ENCODE measurements at regions not wholly inside any gene's neighbourhood (a gene's known extent, or its start where the extent isn't known, plus 50 kb on each side); places are given as distances from the start of the nearest gene placed in this dataset.

DNA sequence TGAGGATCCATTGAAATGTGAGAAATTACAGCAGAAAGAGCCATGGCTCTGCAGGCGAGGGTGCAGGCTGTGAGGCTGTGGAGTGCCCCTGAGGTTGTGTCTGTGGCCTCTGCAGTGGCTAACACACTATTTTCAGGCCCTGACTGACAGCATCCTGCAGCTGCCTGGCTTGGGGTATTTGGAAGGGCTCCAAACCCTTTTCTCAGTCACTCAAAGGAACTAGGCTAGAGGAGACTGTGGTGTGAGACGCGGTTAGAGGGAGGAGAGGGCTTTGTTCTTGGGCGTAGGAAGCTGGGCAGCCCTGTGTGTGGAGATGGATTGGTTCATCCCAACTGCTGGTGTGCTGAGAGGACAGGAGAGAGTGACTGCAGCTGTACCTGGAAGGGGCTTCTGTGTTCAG lies 134.9 kb downstream of the RAMP3 start:
- Histone ChIP-seq H3K27me3 (ENCODE audit: insufficient read depth, low read length, poor library complexity, severe bottlenecking) (no peaks in the 10 kb centered on the region), H3K4me2 (ENCODE audit: low read depth, low read length, poor library complexity, severe bottlenecking) (no peak overlapping the region), H3K9me3 (ENCODE audit: insufficient read depth, low read depth, low read length) (peaks cover 3% of the 10 kb centered on the region; the same call in 1 of the 2 replicates), H3K9ac (ENCODE audit: low read depth, low read length, poor library complexity, severe bottlenecking) (no peak overlapping the region), H3K4me1 (ENCODE audit: insufficient read depth, low read length, poor library complexity, severe bottlenecking) (no peaks in the 10 kb centered on the region), H3F3A (ENCODE audit: low read depth) (no peaks in the 10 kb centered on the region), H4K20me1 (ENCODE audit: insufficient read depth, low read length, poor library complexity, severe bottlenecking) (no peaks in the 10 kb centered on the region), H2AFZ (ENCODE audit: low read length) (no peak overlapping the region), H3K4me3 (ENCODE audit: low read length, poor library complexity, severe bottlenecking) (no peak overlapping the region), H3K36me3 (ENCODE audit: insufficient read depth, low read length) (no peaks in the 10 kb centered on the region), H3K79me2 (ENCODE audit: insufficient read depth, low read length) (no peaks in the 10 kb centered on the region), H3K9me2 (replicated peaks; ENCODE audit: low read depth, low read length) (no peaks in the 10 kb centered on the region)
- TF ChIP-seq EZH2phosphoT487 (IDR thresholded peaks at IDR 0.05; ENCODE audit: borderline replicate concordance), result no peak
- TF ChIP-seq, protein P1, sequence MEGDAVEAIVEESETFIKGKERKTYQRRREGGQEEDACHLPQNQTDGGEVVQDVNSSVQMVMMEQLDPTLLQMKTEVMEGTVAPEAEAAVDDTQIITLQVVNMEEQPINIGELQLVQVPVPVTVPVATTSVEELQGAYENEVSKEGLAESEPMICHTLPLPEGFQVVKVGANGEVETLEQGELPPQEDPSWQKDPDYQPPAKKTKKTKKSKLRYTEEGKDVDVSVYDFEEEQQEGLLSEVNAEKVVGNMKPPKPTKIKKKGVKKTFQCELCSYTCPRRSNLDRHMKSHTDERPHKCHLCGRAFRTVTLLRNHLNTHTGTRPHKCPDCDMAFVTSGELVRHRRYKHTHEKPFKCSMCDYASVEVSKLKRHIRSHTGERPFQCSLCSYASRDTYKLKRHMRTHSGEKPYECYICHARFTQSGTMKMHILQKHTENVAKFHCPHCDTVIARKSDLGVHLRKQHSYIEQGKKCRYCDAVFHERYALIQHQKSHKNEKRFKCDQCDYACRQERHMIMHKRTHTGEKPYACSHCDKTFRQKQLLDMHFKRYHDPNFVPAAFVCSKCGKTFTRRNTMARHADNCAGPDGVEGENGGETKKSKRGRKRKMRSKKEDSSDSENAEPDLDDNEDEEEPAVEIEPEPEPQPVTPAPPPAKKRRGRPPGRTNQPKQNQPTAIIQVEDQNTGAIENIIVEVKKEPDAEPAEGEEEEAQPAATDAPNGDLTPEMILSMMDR (conservative IDR thresholded peaks at IDR 0.05; ENCODE audit: low read length), result no peak

DNA sequence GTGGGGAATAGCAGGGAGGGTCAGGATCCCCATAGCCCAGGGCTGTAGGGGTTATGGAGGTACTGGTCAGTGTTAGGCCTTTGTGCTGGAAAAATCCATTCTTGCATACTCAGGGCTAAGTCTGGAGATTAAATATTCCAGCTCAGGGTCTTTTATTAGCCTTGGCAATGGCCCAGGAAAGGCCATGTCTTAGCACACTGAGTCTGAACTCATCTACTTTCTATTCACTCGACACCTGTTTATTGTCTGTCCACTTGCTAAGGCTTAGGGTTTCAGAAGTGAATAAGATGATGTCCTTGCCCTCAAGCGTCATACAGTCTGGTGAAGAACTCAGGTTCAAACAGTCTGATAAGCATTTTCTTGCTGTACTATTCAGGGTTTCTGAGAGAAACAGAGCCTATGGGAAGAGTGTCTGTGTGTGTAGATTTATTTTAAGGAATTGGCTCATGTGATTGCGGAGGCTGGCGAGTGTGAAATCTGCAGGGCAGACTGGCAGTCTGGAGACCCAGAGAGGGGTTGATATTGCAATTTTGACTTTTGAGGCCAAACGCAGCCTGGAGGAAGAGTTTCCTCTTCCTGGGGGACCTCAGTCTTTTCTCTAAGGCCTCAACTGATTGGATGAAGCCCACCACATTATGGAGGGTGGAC lies 135.8 kb downstream of the RAMP3 start:
- Histone ChIP-seq H3K9me3 (ENCODE audit: insufficient read depth, low read depth, low read length) (no peaks in the 10 kb centered on the region), H2AFZ (ENCODE audit: low read length) (no peak overlapping the region), H3K79me2 (ENCODE audit: insufficient read depth, low read length) (no peaks in the 10 kb centered on the region), H3K36me3 (ENCODE audit: insufficient read depth, low read length) (no peaks in the 10 kb centered on the region), H3K9ac (ENCODE audit: low read depth, low read length, poor library complexity, severe bottlenecking) (no peak overlapping the region), H3K27me3 (ENCODE audit: insufficient read depth, low read length, poor library complexity, severe bottlenecking) (no peaks in the 10 kb centered on the region), H3K4me3 (ENCODE audit: low read length, poor library complexity, severe bottlenecking) (no peak overlapping the region), H3K4me2 (ENCODE audit: low read depth, low read length, poor library complexity, severe bottlenecking) (no peak overlapping the region), H3K9me2 (replicated peaks; ENCODE audit: low read depth, low read length) (no peaks in the 10 kb centered on the region), H3F3A (ENCODE audit: low read depth) (no peaks in the 10 kb centered on the region), H4K20me1 (ENCODE audit: insufficient read depth, low read length, poor library complexity, severe bottlenecking) (no peaks in the 10 kb centered on the region), H3K4me1 (ENCODE audit: insufficient read depth, low read length, poor library complexity, severe bottlenecking) (no peaks in the 10 kb centered on the region)
- TF ChIP-seq EZH2phosphoT487 (IDR thresholded peaks at IDR 0.05; ENCODE audit: borderline replicate concordance), result no peak
- TF ChIP-seq, protein P1 (conservative IDR thresholded peaks at IDR 0.05; ENCODE audit: low read length), result no peak

DNA sequence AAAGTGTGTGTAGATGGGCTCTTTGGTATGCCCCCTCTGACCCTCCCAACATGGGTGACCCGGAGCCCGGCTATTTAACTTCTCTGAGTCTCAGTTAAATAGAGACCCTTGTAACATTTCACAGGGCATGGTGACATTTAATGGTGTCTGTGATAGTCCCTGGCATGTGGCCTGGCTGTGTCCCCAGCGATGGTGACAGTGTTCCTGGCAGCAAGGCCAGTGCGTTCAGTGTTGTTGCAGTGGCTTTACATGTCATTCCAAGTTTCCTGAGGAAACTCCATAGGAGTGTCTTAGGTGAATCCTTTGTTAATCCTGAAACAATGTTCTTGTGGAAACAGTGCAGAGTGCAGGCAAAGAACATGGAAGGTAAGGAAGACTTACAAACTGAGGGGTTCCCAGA lies 137.0 kb downstream of the RAMP3 start:
- no peak overlapping the region for H3K4me2 ChIP-seq (ENCODE audit: low read depth, low read length, poor library complexity, severe bottlenecking)
- H2AFZ ChIP-seq (ENCODE audit: low read length), result no peak overlapping the region
- no peaks in the 10 kb centered on the region for H3K4me1 ChIP-seq (ENCODE audit: insufficient read depth, low read length, poor library complexity, severe bottlenecking)
- no peak overlapping the region for H3K9ac ChIP-seq (ENCODE audit: low read depth, low read length, poor library complexity, severe bottlenecking)
- H3F3A ChIP-seq (ENCODE audit: low read depth), result no peaks in the 10 kb centered on the region
- H3K27me3 ChIP-seq (ENCODE audit: insufficient read depth, low read length, poor library complexity, severe bottlenecking), result no peaks in the 10 kb centered on the region
- no peaks in the 10 kb centered on the region for H3K36me3 ChIP-seq (ENCODE audit: insufficient read depth, low read length)
- H4K20me1 ChIP-seq (ENCODE audit: insufficient read depth, low read length, poor library complexity, severe bottlenecking), result no peaks in the 10 kb centered on the region
- no peaks in the 10 kb centered on the region for H3K9me2 ChIP-seq (replicated peaks; ENCODE audit: low read depth, low read length)
- TF ChIP-seq, protein P1 (conservative IDR thresholded peaks at IDR 0.05; ENCODE audit: low read length), result no peak
- no peak for TF ChIP-seq EZH2phosphoT487 (IDR thresholded peaks at IDR 0.05; ENCODE audit: borderline replicate concordance)
- H3K4me3 ChIP-seq (ENCODE audit: low read length, poor library complexity, severe bottlenecking), result no peak overlapping the region
- no peaks in the 10 kb centered on the region for H3K9me3 ChIP-seq (ENCODE audit: insufficient read depth, low read depth, low read length)
- no peaks in the 10 kb centered on the region for H3K79me2 ChIP-seq (ENCODE audit: insufficient read depth, low read length)
